ENCODE measurements at regions not wholly inside any gene's neighbourhood (a gene's known extent, or its start where the extent isn't known, plus 50 kb on each side); places are given as distances from the start of the nearest gene placed in this dataset.
"Not testable (repeated sequence)": the region's sequence is repeated elsewhere in the genome, so short reads cannot be mapped to it uniquely, and the experiment has no call there.

DNA sequence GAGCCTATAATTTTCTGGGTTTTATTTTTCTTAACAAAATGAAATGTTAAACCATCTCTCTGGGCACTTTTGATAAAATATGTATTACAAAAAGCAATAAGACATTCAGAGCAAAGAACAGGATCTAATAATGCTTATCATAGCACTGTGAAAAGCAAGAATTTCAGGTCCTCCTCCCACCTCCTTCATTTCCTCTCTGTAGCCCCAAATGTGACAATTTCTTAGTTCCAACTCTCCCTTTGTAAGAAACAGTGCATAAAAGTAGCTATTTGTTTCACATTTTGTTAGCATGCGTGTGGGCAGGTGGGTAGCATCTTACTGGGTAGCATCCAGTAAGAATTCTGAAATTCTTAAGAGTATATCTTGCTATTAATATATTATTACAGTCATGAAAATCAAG, 130.9 kb upstream of the RASA1 start:
- Mint-ChIP-seq H3K9me3 (ENCODE audit: unreplicated experiment) (no peaks in the 10 kb centered on the region), H3K27me3 (ENCODE audit: unreplicated experiment) (peaks cover 5% of the 10 kb centered on the region), H3K4me3 (ENCODE audit: unreplicated experiment) (no peak overlapping the region), H3K27ac (ENCODE audit: unreplicated experiment) (no peak overlapping the region), H3K4me1 (ENCODE audit: unreplicated experiment) (peaks cover 3% of the 10 kb centered on the region), H3K36me3 (ENCODE audit: unreplicated experiment) (no peaks in the 10 kb centered on the region)
- DNase-seq (ENCODE audit: extremely low spot score, unreplicated experiment) = no peak
- TF ChIP-seq, protein P1, sequence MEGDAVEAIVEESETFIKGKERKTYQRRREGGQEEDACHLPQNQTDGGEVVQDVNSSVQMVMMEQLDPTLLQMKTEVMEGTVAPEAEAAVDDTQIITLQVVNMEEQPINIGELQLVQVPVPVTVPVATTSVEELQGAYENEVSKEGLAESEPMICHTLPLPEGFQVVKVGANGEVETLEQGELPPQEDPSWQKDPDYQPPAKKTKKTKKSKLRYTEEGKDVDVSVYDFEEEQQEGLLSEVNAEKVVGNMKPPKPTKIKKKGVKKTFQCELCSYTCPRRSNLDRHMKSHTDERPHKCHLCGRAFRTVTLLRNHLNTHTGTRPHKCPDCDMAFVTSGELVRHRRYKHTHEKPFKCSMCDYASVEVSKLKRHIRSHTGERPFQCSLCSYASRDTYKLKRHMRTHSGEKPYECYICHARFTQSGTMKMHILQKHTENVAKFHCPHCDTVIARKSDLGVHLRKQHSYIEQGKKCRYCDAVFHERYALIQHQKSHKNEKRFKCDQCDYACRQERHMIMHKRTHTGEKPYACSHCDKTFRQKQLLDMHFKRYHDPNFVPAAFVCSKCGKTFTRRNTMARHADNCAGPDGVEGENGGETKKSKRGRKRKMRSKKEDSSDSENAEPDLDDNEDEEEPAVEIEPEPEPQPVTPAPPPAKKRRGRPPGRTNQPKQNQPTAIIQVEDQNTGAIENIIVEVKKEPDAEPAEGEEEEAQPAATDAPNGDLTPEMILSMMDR (IDR thresholded peaks at IDR 0.05) = no peak

DNA sequence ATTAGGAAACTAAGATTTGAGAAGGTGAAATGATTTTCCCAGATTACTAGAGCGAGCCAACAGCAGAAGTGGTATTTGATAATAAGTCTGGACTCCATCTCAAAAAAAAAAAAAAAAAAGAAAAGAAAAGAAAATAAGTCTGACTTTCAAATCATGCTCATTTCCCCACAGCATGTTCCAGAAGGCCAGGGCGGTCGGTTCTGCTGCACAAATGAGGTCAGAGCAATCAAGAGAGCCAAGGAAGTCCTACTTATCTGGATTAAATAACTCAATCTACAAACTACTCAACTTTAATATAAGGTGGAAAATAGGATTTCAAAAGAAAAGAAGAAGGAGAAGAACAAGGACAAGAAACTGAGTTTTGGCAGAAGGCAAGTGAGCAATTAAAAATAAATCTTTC, 130.4 kb upstream of the RASA1 start:
- peaks cover 5% of the 10 kb centered on the region for H3K4me1 Mint-ChIP-seq (ENCODE audit: unreplicated experiment)
- DNase-seq (ENCODE audit: extremely low spot score, unreplicated experiment) = no peak
- TF ChIP-seq, protein P1 (IDR thresholded peaks at IDR 0.05) = no peak
- peaks cover 5% of the 10 kb centered on the region for H3K27me3 Mint-ChIP-seq (ENCODE audit: unreplicated experiment)
- no peaks in the 10 kb centered on the region for H3K36me3 Mint-ChIP-seq (ENCODE audit: unreplicated experiment)
- H3K4me3 Mint-ChIP-seq (ENCODE audit: unreplicated experiment) = no peak overlapping the region
- no peaks in the 10 kb centered on the region for H3K9me3 Mint-ChIP-seq (ENCODE audit: unreplicated experiment)
- H3K27ac Mint-ChIP-seq (ENCODE audit: unreplicated experiment) = no peak overlapping the region

DNA sequence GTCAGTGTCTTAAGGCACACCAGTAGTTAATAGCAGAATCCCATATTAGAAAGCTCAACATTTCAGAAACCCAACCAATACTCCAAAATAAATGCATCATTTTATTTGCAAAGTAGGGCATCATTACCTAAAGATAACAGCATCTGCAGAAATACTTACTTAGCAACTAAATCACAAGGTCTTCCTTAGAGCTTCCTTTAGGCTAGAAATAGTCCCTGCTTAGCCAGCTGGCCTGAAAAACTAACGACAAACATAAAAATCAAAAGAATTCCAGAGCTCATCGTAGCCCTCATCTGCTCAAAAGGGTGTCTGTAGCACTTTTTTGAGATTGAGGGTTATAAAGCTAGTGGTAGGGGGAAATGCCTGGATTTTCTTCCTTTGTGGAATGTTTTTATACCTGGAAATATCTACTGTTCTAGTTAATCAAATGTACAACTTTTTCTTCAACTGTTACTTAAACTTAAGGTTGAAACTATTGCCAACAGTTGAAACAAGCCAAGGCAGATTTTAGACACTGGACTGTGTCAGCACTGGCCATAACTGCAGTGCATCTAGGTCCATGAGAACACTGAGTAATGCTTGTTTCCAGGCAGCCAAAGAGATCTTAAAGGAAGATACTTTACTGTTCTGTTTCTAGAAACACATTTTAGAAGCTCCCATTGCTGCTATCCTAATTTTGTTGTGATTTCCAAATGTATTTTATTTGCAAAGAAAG, 129.4 kb upstream of the RASA1 start:
- DNase-seq (ENCODE audit: extremely low spot score, unreplicated experiment) = no peak
- peaks cover 5% of the 10 kb centered on the region for H3K4me1 Mint-ChIP-seq (ENCODE audit: unreplicated experiment)
- H3K27me3 Mint-ChIP-seq (ENCODE audit: unreplicated experiment) = peaks cover 5% of the 10 kb centered on the region
- TF ChIP-seq, protein P1 (IDR thresholded peaks at IDR 0.05) = no peak
- no peak overlapping the region for H3K27ac Mint-ChIP-seq (ENCODE audit: unreplicated experiment)
- no peak overlapping the region for H3K4me3 Mint-ChIP-seq (ENCODE audit: unreplicated experiment)
- H3K36me3 Mint-ChIP-seq (ENCODE audit: unreplicated experiment) = no peaks in the 10 kb centered on the region
- no peaks in the 10 kb centered on the region for H3K9me3 Mint-ChIP-seq (ENCODE audit: unreplicated experiment)

DNA sequence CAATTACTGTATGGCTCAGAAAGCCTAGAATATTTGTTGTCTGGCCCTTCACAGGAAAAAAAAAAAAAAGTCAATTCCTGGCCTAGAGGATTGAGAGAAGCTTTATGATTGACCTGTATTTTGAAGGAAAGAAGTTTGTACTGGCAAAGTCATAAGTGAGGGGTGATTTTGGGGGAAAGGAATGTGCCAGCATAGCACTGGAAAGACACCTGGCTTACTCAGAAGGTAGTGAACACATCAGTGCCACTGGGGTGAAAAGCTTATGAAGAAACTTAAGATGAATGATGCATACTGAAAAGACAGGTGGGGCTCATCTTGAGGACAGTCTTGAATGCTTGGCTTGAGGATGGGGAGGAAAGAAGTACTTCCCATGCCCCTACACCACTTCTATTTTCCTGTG, 127.9 kb upstream of the RASA1 start:
- Mint-ChIP-seq H3K27me3 (ENCODE audit: unreplicated experiment) (peaks cover 5% of the 10 kb centered on the region), H3K9me3 (ENCODE audit: unreplicated experiment) (no peaks in the 10 kb centered on the region), H3K36me3 (ENCODE audit: unreplicated experiment) (no peaks in the 10 kb centered on the region), H3K27ac (ENCODE audit: unreplicated experiment) (no peak overlapping the region), H3K4me3 (ENCODE audit: unreplicated experiment) (no peak overlapping the region), H3K4me1 (ENCODE audit: unreplicated experiment) (peaks cover 5% of the 10 kb centered on the region)
- TF ChIP-seq, protein P1 (IDR thresholded peaks at IDR 0.05) = no peak
- DNase-seq (ENCODE audit: extremely low spot score, unreplicated experiment) = no peak

DNA sequence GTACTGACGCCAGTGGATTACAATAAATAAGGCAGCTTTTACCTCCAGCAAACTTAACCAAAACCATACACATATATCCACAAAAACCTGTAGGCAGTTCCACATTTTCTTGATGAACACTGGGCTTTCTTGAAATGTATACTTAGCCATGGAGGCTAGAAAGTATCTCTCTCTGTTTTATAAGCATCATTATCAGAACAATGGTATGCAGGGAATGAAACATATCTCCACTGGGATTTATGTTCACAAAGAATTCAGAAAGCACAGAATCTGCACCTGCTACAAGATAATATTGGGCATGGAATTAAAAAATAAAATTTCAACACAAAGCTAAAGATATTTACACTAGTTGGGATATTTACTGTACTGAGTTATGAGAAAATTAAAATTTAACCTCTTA, 126.1 kb upstream of the RASA1 start:
- Mint-ChIP-seq H3K4me3 (ENCODE audit: unreplicated experiment) (no peak overlapping the region), H3K27ac (ENCODE audit: unreplicated experiment) (no peak overlapping the region), H3K4me1 (ENCODE audit: unreplicated experiment) (peaks cover 5% of the 10 kb centered on the region), H3K27me3 (ENCODE audit: unreplicated experiment) (peaks cover 5% of the 10 kb centered on the region), H3K36me3 (ENCODE audit: unreplicated experiment) (no peaks in the 10 kb centered on the region), H3K9me3 (ENCODE audit: unreplicated experiment) (peaks cover 7% of the 10 kb centered on the region)
- TF ChIP-seq, protein P1 (IDR thresholded peaks at IDR 0.05) = no peak
- no peak for DNase-seq (ENCODE audit: extremely low spot score, unreplicated experiment)

DNA sequence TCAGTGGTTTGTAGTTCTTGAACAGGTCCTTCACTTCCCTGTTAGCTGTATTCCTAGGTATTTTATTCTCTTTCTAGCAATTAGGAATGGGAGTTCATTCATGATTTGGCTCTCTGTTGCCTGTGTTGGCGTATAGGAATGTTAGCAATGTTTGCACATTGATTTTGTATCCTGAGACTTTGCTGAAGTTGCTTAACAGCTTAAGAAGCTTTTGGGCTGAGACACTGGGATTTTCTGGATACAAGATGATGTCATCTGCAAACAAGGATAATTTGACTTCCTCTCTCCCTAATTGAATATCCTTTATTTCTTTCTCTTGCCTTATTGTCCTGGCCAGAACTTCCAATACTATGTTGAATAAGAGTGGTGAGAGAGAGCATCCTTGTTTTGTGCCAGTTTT, 121.8 kb upstream of the RASA1 start:
- not testable (repeated sequence) for DNase-seq (ENCODE audit: extremely low spot score, unreplicated experiment); H3K27me3 Mint-ChIP-seq (ENCODE audit: unreplicated experiment); H3K9me3 Mint-ChIP-seq (ENCODE audit: unreplicated experiment); H3K36me3 Mint-ChIP-seq (ENCODE audit: unreplicated experiment); H3K27ac Mint-ChIP-seq (ENCODE audit: unreplicated experiment); H3K4me3 Mint-ChIP-seq (ENCODE audit: unreplicated experiment); H3K4me1 Mint-ChIP-seq (ENCODE audit: unreplicated experiment)
